ENCODE measurements at regions not wholly inside any gene's neighbourhood (a gene's known extent, or its start where the extent isn't known, plus 50 kb on each side); places are given as distances from the start of the nearest gene placed in this dataset.
"Not testable (repeated sequence)": the region's sequence is repeated elsewhere in the genome, so short reads cannot be mapped to it uniquely, and the experiment has no call there.

DNA sequence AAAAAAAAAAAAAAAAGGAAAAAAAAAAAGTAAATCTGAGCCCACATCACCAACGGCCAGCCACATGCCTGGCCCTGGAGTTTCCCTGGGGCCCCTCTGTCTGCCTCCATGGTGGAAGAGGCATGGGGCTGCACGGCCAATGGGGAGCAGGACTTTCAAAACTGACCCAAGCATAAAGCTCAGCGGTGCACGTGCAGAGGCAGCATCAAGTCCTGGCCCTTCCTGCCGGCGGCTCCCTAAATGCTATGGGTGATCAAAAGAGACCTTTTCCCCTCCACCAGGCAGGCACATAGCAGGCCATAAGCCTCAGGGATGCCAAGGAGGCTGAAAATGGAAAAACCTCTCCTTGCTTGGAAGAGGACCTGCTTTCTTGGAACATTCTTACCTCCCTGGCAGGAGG, 94.3 kb downstream of the OAT start:
- DNase-seq (ENCODE audit: low spot score): no peak

DNA sequence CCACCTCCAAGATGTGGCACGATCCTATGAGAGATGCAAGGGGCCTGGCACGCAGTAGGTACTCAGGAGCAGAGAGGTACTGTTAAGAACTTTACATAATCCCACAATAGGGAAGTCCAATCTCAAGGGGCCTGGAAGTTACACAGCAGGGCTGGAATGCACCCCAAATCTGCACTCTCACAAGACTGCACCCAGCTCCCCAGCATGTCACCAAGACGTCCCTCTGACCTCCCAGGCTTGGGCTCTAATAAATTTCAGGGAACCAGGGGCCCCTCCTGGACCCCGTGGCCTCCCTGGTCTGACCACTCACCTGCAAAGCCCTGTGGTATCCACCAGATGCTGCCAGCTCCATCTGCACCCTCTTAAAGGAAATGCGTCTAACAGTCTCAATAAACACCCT, 94.9 kb downstream of the OAT start:
- DNase-seq (ENCODE audit: low spot score): no peak

DNA sequence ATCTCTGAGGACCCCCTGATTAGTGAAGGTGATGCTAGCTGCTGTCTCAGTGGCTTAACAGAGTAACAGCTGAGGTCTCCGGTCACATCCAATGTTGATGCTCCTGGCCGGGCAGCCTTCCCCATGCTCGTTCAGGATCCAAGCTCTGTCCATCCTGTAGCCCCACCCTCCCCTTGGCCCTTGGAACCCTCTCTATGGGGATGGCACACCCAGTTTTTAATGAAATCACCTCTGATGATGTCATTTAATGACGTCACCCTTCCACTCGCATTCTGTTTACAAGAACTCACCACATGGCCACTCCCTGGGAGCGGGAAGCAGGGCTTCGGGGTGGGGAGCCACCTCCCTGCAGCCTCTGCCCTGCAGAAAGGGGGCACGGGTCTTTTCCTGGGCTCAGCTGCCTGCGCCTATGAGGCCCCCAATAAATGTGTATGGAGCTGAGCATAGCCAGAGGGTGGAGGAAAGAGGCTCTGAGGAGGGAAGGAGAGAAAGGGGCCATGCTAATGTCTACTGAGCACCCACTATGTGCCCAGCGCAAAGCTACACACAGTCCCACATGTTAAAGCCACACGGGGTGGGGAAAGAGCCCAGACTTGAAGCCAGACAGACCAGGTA, 95.5 kb downstream of the OAT start:
- no peak for DNase-seq (ENCODE audit: low spot score)

DNA sequence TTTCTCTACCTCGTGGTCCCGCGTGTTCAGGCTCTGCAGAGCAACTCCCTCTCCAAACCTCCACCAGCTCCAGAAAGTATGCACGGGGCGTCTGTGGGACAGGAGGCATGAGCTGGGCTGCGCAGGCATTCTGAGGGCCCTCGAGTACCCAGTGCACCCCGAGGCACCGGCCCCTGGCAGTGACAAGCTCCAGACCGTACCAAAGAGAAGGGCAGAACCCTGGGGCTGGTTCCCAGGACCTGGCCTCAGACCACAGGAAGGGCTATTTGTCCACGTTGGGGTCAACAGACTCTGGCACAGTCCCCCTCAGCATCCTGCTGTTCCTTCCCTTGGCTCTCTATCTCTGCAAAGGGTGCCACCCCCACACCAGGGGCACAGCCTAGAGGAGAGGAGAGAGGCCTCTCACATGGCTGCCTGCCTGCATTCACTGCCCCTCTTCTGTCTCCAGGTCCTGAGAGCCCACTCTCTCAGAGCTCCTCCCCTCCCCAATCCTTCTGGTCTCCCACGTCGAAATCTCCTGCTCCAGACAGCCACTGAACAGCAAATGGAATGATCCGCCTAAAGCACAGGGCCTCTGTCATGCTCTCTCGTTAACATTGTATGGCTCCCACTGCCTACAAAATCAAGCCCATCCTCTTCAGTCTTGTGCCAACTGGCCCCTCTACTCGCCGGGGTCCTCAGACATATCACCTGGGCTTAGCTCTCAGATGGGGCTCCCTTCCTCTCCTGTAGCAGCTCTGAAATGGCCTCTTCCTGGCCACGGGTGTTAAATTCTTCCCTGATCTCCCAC, 96.3 kb downstream of the OAT start:
- no peak for DNase-seq (ENCODE audit: low spot score)

- DNase-seq (ENCODE audit: low spot score): no peak
Observed at GRCh38 chr10:124321433-124322089, 97.2 kb downstream of the OAT start.

- DNase-seq (ENCODE audit: low spot score): no peak
Observed at GRCh38 chr10:124320778-124321432, 97.8 kb downstream of the OAT start.

- DNase-seq (ENCODE audit: low spot score): no peak
Observed at GRCh38 chr10:124319926-124320391, 98.8 kb downstream of the OAT start.

DNA sequence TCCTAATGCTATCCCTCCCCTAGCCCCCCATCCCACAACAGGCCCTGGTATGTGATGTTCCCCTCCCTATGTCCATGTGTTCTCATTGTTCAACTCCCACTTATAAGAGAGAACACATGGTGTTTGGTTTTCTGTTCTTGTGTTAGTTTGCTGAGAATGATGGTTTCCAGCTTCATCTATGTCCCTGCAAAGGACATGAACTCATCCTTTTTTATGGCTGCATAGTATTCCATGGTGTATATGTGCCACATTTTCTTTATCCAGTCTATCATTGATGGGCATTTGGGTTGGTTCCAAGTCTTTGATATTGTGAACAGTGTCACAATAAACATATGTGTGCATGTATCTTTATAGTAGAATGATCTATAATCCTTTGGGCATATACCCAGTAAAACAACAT, 99.2 kb downstream of the OAT start:
- not testable (repeated sequence) for DNase-seq (ENCODE audit: low spot score)

DNA sequence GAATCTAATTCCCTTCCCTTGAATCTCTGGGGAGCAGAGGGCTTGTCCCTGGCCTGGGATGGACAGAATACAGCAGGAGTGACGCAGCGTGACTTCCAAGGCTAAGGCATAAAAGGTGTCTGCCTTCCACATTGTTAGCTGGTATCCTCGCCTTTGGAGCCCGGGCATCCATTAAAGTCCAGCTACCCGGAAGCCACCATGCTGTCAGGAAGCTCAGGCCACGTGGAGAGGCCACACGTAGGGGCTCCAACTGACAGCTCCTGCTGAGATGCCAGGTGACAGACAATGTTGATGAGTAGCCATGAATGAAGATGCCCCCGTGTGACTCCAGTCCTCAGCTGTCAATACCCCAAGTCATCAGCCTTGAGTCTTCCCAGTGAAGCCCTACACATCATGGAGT, 99.9 kb downstream of the OAT start:
- DNase-seq (ENCODE audit: low spot score): no peak

- DNase-seq (ENCODE audit: low spot score): no peak
Observed at GRCh38 chr10:124318076-124318475, 100.6 kb downstream of the OAT start.

DNA sequence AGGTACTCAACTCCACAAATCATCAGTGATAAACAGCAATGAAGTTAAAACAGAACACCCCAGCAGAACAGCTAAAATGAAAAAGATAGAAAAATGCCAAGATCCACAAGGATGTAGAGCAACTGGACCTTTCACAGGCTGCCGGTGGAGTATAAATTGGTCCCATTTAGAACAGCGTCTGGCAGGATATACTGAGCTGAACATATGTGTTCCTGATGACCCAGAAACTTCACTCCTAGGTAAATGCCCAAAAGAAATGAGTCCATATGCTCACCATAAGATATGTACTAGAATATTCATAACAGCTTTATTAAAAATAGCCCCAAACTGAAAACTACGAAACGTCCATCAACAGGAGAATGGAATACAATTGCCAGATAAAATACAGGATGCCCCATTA, 102.4 kb downstream of the OAT start:
- DNase-seq (ENCODE audit: low spot score): peak; percentile 83

- DNase-seq (ENCODE audit: low spot score): no peak
Observed at GRCh38 chr10:124315591-124316270, 103.0 kb downstream of the OAT start.

GRCh38 chr10:124313374-124313773, 105.3 kb downstream of the OAT start:
- DNase-seq (ENCODE audit: low spot score): no peak

GRCh38 chr10:124308811-124309210, 109.9 kb downstream of the OAT start:
- no peak for DNase-seq (ENCODE audit: low spot score)

- DNase-seq (ENCODE audit: low spot score): no peak
Observed at GRCh38 chr10:124308056-124308645, 110.6 kb downstream of the OAT start.

DNA sequence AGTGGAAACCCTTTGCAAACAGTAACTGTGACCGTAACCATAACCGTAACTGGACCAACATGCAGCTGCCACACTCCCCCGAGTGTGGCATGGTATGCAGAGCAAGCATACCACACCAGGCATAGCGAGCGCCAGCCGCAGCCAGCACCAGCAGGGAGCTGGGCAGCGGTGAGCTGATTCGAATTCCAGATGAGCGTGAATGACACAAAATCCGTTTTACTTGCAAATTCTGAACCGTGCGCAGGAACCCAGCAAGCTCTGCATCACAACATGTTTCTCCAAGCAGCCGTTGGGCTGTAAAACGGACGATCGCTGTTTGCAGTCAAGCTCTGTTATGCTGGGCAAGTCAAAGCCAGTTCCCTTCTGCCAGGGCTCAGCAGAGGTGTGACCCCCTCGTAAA, 111.1 kb downstream of the OAT start:
- DNase-seq (ENCODE audit: low spot score): no peak

GRCh38 chr10:124306922-124307371, 111.8 kb downstream of the OAT start:
- no peak for DNase-seq (ENCODE audit: low spot score)

DNA sequence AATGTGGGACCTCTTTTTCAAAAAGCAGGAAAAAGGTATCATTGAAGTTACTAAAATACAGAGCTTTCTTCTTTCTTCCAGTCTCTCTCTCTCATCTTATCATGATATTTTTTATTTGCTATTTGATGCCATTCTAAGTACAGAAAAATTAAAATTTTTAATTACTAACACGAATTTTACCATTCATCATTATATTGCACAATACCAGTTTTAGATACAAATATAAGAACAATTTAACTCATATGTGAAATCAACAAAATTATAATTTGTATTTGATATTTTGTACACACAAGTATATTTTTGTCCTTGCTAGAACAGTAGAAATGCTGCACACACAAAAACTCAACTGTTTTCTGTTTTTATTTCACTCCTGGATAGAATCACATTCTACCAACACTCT, 112.2 kb downstream of the OAT start:
- DNase-seq (ENCODE audit: low spot score): no peak

DNA sequence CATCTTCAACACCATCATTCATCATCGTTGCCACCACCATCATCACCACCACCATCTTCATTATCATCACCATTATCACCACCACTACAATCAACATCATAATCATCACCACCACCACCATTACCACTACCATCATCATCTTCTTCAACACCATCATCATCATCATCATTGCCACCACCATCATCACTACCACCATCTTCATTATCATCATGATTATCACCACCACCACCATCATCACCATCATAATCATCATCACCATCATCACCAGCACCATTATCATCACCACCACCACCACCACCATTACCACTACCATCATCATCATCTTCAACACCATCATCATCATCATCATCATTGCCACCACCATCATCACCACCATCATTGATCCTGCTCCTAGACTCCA, 112.7 kb downstream of the OAT start:
- no peak for DNase-seq (ENCODE audit: low spot score)

DNA sequence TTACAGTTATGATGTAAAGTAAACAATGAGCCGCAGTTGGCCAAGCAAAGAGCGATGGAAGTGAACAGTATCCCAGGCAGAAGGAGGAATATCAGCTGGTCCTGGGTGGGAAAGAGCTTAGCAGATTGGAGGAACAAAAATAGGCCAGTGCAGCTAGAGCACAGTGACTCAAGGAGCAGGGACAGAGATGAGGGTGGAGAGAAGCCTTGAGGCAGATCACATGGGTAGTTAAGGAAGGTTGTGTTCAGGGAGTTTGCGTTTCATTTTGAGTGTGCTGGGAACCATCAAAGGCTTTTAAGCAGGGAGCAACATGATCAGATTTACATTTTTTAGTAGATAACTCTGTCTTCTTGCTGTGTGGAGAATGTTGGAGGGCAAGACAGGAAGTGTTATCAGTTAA, 113.6 kb downstream of the OAT start:
- DNase-seq (ENCODE audit: low spot score): no peak

- no peak for DNase-seq (ENCODE audit: low spot score)
Observed at GRCh38 chr10:124303662-124304418, 114.9 kb downstream of the OAT start.
